Naive thymus-derived CD4-positive, alpha-beta T cell (primary cell): ENCODE measurements at regions not wholly inside any gene's neighbourhood (a gene's known extent, or its start where the extent isn't known, plus 50 kb on each side); places are given as distances from the start of the nearest gene placed in this dataset.

Source experiments
- ATAC-seq: fragments of 150-1000 bp; cut with Tn5 transposase; 2 replicates; pipeline ENCODE4 v1.10.0; 2021; ENCODE audit warnings: mild to moderate bottlenecking, moderate library complexity
- CTCF ChIA-PET: fragments of 350-600 bp; sonication (Branson Sonifier 250); formaldehyde crosslinking; loops from one replicate; lab custom pipeline; 2021; ENCODE audit warnings: antibody characterized with exemption; lab: Charles Lee
- POLR2A ChIA-PET: fragments of 350-600 bp; sonication (Branson Sonifier 250); formaldehyde crosslinking; loops from one replicate; lab custom pipeline; 2021; ENCODE audit warnings: antibody characterized with exemption, inconsistent platforms; lab: Charles Lee
- DNase-seq, 9 donors: peaks; one replicate each; pipeline versions ENCODE4 v3.0.0 to v3.0.0-alpha.2; 2020 to 2022; ENCODE audit warnings: mixed read lengths in 1 of 9
- H3K27ac ChIP-seq: one replicate; pipeline ENCODE4 v1.7.0; 2013; ENCODE audit warnings: mild to moderate bottlenecking, low read depth, low read length, moderate library complexity
- H3K27me3 ChIP-seq, 2 donors: one replicate each; pipeline ENCODE4 v1.7.0; 2013; ENCODE audit warnings: low read length in 2 of 2, mild to moderate bottlenecking in 2 of 2, moderate library complexity in 2 of 2; ENCODE audit not compliant: control insufficient read depth in 2 of 2, insufficient read depth in 2 of 2
- H3K36me3 ChIP-seq, 3 experiments: 1 replicate in 2 of 3; 2 replicates in 1 of 3; pipeline ENCODE4 v1.7.0; 2013; ENCODE audit warnings: low read length in 3 of 3, mild to moderate bottlenecking in 3 of 3, moderate library complexity in 1 of 3; ENCODE audit not compliant: insufficient read depth in 3 of 3, control insufficient read depth in 2 of 3
- H3K4me1 ChIP-seq, 2 donors: one replicate each; pipeline ENCODE4 v1.7.0; 2013; ENCODE audit warnings: low read length in 2 of 2, mild to moderate bottlenecking in 2 of 2, moderate library complexity in 1 of 2; ENCODE audit not compliant: control insufficient read depth in 2 of 2, insufficient read depth in 2 of 2
- H3K4me3 ChIP-seq: 2 replicates; pipeline ENCODE4 v1.7.0; 2013; ENCODE audit warnings: mild to moderate bottlenecking, low read length
- H3K9me3 ChIP-seq, 3 experiments: 1 replicate in 2 of 3; 2 replicates in 1 of 3; pipeline ENCODE4 v1.7.0; 2013; ENCODE audit warnings: low read length in 3 of 3; ENCODE audit not compliant: control insufficient read depth in 2 of 3
- H3K27ac Mint-ChIP-seq, 9 donors: one replicate each; pipeline ENCODE4 v1.8.0; 2020 to 2022; ENCODE audit warnings: mixed read lengths in 9 of 9, mild to moderate bottlenecking in 8 of 9, moderate library complexity in 5 of 9, inconsistent platforms in 2 of 9
- H3K27me3 Mint-ChIP-seq, 5 donors: one replicate each; pipeline ENCODE4 v1.8.0; 2021 to 2022; ENCODE audit warnings: mixed read lengths in 5 of 5, mild to moderate bottlenecking in 1 of 5
- H3K36me3 Mint-ChIP-seq, 5 donors: one replicate each; pipeline ENCODE4 v1.8.0; 2020 to 2022; ENCODE audit warnings: mixed read lengths in 5 of 5, mild to moderate bottlenecking in 3 of 5, inconsistent platforms in 1 of 5
- H3K4me1 Mint-ChIP-seq, 7 donors: one replicate each; pipeline ENCODE4 v1.8.0; 2020 to 2022; ENCODE audit warnings: mixed read lengths in 7 of 7, mild to moderate bottlenecking in 3 of 7, inconsistent platforms in 1 of 7
- H3K4me3 Mint-ChIP-seq, 10 donors: one replicate each; pipeline ENCODE4 v1.8.0; 2020 to 2022; ENCODE audit warnings: mild to moderate bottlenecking in 10 of 10, mixed read lengths in 10 of 10, moderate library complexity in 6 of 10, inconsistent platforms in 2 of 10
- H3K9me3 Mint-ChIP-seq, 11 donors: one replicate each; pipeline ENCODE4 v1.8.0; 2020 to 2022; ENCODE audit warnings: mixed read lengths in 11 of 11, mild to moderate bottlenecking in 4 of 11, inconsistent platforms in 1 of 11, moderate library complexity in 1 of 11
- intact Hi-C, 2 donors: fragments of 100-400 bp; cut with micrococcal nuclease; formaldehyde crosslinking; loops; one replicate each; pipeline ENCODE4 v1.15.1; 2023

- POLR2A ChIA-PET: no interaction called here
- Histone ChIP-seq H3K27ac (no peak overlapping the region), H3K27me3 (no peaks in the 10 kb centered on the region), H3K4me1 (no peaks in the 10 kb centered on the region), H3K4me3 (no peak overlapping the region), H3K9me3 (no peaks in the 10 kb centered on the region), H3K36me3 (no peaks in the 10 kb centered on the region)
- no peaks in the 10 kb centered on the region for H3K36me3 Mint-ChIP-seq
- no peak overlapping the region for H3K4me3 Mint-ChIP-seq
- no peaks in the 10 kb centered on the region for H3K4me1 Mint-ChIP-seq
- DNase-seq (no peak), ATAC-seq (no peak)
- H3K27me3 Mint-ChIP-seq: no peaks in the 10 kb centered on the region
- no peak overlapping the region for H3K27ac Mint-ChIP-seq
- CTCF ChIA-PET: no interaction called here
- peaks cover 0 to 1% (median 0%) of the 10 kb centered on the region in 11 donors for H3K9me3 Mint-ChIP-seq
- intact Hi-C loops: no loop called here
Observed at GRCh38 chr21:16177532-16177931, 447.8 kb downstream of the USP25 start.

- Mint-ChIP-seq H3K9me3 (no peaks in the 10 kb centered on the region), H3K4me1 (peaks cover 0 to 2% (median 0%) of the 10 kb centered on the region in 7 donors), H3K36me3 (no peaks in the 10 kb centered on the region), H3K4me3 (no peak overlapping the region), H3K27me3 (peaks cover 0 to 8% (median 0%) of the 10 kb centered on the region in 5 donors), H3K27ac (no peak overlapping the region)
- Histone ChIP-seq H3K27me3 (no peaks in the 10 kb centered on the region), H3K4me3 (no peak overlapping the region), H3K4me1 (no peaks in the 10 kb centered on the region), H3K36me3 (no peaks in the 10 kb centered on the region), H3K9me3 (no peaks in the 10 kb centered on the region), H3K27ac (no peak overlapping the region)
- intact Hi-C loops: no loop called here
- POLR2A ChIA-PET: no interaction called here
- CTCF ChIA-PET: no interaction called here
- ATAC-seq (no peak), DNase-seq (no peak)
Observed at GRCh38 chr21:16179773-16180172, 450.0 kb downstream of the USP25 start.

GRCh38 chr21:16180614-16181013 lies 450.8 kb downstream of the USP25 start:
- intact Hi-C loops: no loop called here
- Histone ChIP-seq H3K27me3 (no peaks in the 10 kb centered on the region), H3K4me1 (no peaks in the 10 kb centered on the region), H3K4me3 (no peak overlapping the region), H3K9me3 (no peaks in the 10 kb centered on the region), H3K27ac (no peak overlapping the region), H3K36me3 (no peaks in the 10 kb centered on the region)
- ChIA-PET CTCF (no interaction called here), POLR2A (no interaction called here)
- Mint-ChIP-seq H3K27ac (no peak overlapping the region), H3K9me3 (no peaks in the 10 kb centered on the region), H3K36me3 (no peaks in the 10 kb centered on the region), H3K4me3 (no peak overlapping the region), H3K4me1 (peaks cover 0 to 2% (median 0%) of the 10 kb centered on the region in 7 donors), H3K27me3 (peaks cover 0 to 8% (median 0%) of the 10 kb centered on the region in 5 donors)
- DNase-seq (no peak), ATAC-seq (no peak)

- CTCF ChIA-PET: no interaction called here
- no peak for DNase-seq
- H3K4me3 ChIP-seq: no peak overlapping the region
Observed at GRCh38 chr21:16181018-16181417, 451.2 kb downstream of the USP25 start.

GRCh38 chr21:16185766-16186165 lies 456.0 kb downstream of the USP25 start:
- H3K27ac ChIP-seq: no peak overlapping the region
- ATAC-seq (no peak), DNase-seq (no peak)
- H3K36me3 Mint-ChIP-seq: no peaks in the 10 kb centered on the region
- H3K27me3 Mint-ChIP-seq: peaks cover 0 to 8% (median 0%) of the 10 kb centered on the region in 5 donors
- no peaks in the 10 kb centered on the region for H3K9me3 ChIP-seq
- H3K4me3 Mint-ChIP-seq: no peak overlapping the region
- intact Hi-C loops: no loop called here
- no peaks in the 10 kb centered on the region for H3K36me3 ChIP-seq
- ChIA-PET CTCF (interaction anchor here (0.7 kb wide), 1 partner anchor 29 kb away, joined by 3 read pairs; no protein-coding TSS in a partner anchor), POLR2A (no interaction called here)
- H3K4me1 Mint-ChIP-seq: peaks cover 0 to 4% (median 0%) of the 10 kb centered on the region in 7 donors
- peaks cover 0 to 12% (median 0%) of the 10 kb centered on the region in 11 donors for H3K9me3 Mint-ChIP-seq
- H3K27ac Mint-ChIP-seq: no peak overlapping the region
- H3K4me1 ChIP-seq: no peaks in the 10 kb centered on the region
- H3K27me3 ChIP-seq: no peaks in the 10 kb centered on the region
- no peak overlapping the region for H3K4me3 ChIP-seq

More at GRCh38 chr21:16181018-16181417, 451.2 kb downstream of the USP25 start:
- no peak for ATAC-seq
- H3K27me3 ChIP-seq: no peaks in the 10 kb centered on the region
- no peaks in the 10 kb centered on the region for H3K36me3 ChIP-seq
- H3K9me3 ChIP-seq: no peaks in the 10 kb centered on the region
- POLR2A ChIA-PET: no interaction called here
- H3K27ac Mint-ChIP-seq: no peak overlapping the region
- peaks cover 0 to 8% (median 0%) of the 10 kb centered on the region in 5 donors for H3K27me3 Mint-ChIP-seq
- no peaks in the 10 kb centered on the region for H3K4me1 ChIP-seq
- no peak overlapping the region for H3K27ac ChIP-seq
- peaks cover 0 to 2% (median 0%) of the 10 kb centered on the region in 7 donors for H3K4me1 Mint-ChIP-seq
- no peak overlapping the region for H3K4me3 Mint-ChIP-seq
- no peaks in the 10 kb centered on the region for H3K36me3 Mint-ChIP-seq
- intact Hi-C loops: no loop called here
- H3K9me3 Mint-ChIP-seq: no peaks in the 10 kb centered on the region

GRCh38 chr21:16186742-16187141 lies 457.0 kb downstream of the USP25 start:
- H3K36me3 Mint-ChIP-seq: no peaks in the 10 kb centered on the region
- no peaks in the 10 kb centered on the region for H3K27me3 ChIP-seq
- H3K27ac Mint-ChIP-seq: no peak overlapping the region
- no peak for ATAC-seq
- CTCF ChIA-PET: no interaction called here
- H3K27ac ChIP-seq: no peak overlapping the region
- peaks cover 0 to 4% (median 0%) of the 10 kb centered on the region in 7 donors for H3K4me1 Mint-ChIP-seq
- no peaks in the 10 kb centered on the region for H3K36me3 ChIP-seq
- H3K9me3 ChIP-seq: no peaks in the 10 kb centered on the region
- peaks cover 0 to 12% (median 0%) of the 10 kb centered on the region in 11 donors for H3K9me3 Mint-ChIP-seq
- intact Hi-C loops: no loop called here
- no peak overlapping the region for H3K4me3 ChIP-seq
- H3K4me3 Mint-ChIP-seq: no peak overlapping the region
- POLR2A ChIA-PET: no interaction called here
- peaks cover 0 to 9% (median 0%) of the 10 kb centered on the region in 5 donors for H3K27me3 Mint-ChIP-seq
- no peaks in the 10 kb centered on the region for H3K4me1 ChIP-seq
- no peak for DNase-seq

- intact Hi-C loops: no loop called here
- no peak for ATAC-seq
- Histone ChIP-seq H3K9me3 (no peaks in the 10 kb centered on the region), H3K4me1 (no peaks in the 10 kb centered on the region), H3K27ac (no peak overlapping the region), H3K36me3 (no peaks in the 10 kb centered on the region), H3K27me3 (no peaks in the 10 kb centered on the region), H3K4me3 (no peak overlapping the region)
- Mint-ChIP-seq H3K27me3 (peaks cover 0 to 9% (median 0%) of the 10 kb centered on the region in 5 donors), H3K36me3 (no peaks in the 10 kb centered on the region), H3K27ac (no peak overlapping the region), H3K4me1 (peaks cover 0 to 4% (median 0%) of the 10 kb centered on the region in 7 donors), H3K9me3 (peaks cover 0 to 12% (median 0%) of the 10 kb centered on the region in 11 donors), H3K4me3 (no peak overlapping the region)
- DNase-seq: no peak
- ChIA-PET POLR2A (no interaction called here), CTCF (no interaction called here)
Observed at GRCh38 chr21:16187603-16188301, 458.0 kb downstream of the USP25 start.
